Stimulated activated CD4-positive, alpha-beta T cell treated with anti-CD3 and anti-CD28 coated beads, Interleukin-4, amount 100 ng/mL, for 4 hours (primary cell): ENCODE measurements at regions not wholly inside any gene's neighbourhood (a gene's known extent, or its start where the extent isn't known, plus 50 kb on each side); places are given as distances from the start of the nearest gene placed in this dataset.

Source experiments
- DNase-seq, 2 experiments: peaks; one replicate each; pipeline ENCODE4 v3.0.0-alpha.2; 2020

DNA sequence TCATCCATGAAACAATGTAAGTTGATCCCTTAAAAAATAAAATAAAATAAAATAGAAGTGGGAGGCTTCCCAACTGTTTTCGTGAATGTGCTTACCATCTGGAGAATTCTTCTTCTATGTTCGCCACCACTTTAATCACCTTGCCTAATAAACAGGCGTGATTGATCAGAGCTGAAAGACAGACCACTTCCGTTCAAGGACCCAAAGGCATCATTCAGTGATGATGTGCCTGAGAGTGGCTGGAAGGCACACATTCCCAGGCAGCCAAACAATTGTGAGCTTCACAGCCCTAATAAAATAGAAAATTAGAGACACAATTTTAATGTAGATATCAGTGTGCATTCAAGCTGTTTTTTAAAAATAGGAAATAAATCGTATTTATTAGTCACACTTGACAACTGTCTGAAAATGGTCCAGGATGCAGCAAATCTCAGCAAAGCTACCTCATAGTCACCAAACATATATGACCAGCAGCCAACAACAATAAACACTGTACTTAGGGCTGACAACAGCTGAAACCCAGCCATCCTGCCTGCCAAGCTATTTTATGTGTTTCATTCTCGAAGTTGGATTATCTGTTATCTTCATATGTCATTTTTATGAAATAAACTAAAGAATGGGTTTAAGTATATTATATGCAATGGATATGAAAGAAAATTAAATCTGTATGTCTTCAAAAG lies 163.2 kb upstream of the FAM9B start:
- no peak for DNase-seq

DNA sequence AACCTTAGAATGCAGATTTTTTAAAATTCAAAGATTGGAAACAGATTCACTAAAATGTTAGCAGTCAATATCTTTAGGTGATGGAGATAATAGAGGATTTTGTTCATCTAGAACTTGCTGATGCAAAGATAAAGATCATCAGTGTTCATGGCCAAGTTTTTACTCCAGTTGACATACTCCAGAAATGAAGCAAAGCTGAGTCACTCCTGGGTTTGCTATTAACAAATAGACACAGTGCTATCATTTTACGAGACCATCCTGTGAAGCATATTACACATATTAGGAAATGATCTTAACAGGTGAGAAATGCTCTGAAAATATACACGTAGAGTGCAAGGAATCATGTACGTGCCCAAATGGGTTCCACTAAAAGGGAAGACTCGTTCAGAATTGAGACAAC lies 170.6 kb upstream of the FAM9B start:
- DNase-seq, result no peak

DNA sequence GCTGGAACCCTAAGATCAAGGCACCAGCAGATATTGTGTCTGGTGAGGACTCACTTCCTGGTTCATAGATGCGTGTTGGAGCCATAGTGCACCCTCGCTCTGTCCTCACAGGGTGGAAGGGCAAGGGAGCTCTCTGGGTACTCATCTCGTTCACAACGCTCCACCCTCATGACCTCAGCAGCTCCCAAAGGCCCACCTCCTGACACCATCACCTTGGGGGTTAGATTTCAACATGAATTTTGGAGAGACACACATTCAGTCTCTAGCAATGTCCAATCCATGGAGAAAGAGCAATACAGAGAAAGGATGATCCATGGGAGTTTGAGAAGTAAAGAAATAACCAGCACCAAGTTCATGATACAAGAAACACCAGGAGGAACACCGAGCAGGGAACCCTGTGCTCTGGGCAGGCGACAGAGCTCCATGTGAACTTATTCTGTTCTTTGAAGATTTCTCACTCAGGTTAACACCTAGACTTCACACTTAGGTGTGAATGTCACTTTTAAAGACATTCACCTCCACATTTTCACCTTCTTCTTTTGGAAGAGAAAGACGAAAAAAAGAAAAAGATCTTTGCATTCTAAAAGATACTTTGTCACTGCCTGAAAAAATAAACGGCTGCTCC lies 171.8 kb upstream of the FAM9B start:
- no peak for DNase-seq

DNA sequence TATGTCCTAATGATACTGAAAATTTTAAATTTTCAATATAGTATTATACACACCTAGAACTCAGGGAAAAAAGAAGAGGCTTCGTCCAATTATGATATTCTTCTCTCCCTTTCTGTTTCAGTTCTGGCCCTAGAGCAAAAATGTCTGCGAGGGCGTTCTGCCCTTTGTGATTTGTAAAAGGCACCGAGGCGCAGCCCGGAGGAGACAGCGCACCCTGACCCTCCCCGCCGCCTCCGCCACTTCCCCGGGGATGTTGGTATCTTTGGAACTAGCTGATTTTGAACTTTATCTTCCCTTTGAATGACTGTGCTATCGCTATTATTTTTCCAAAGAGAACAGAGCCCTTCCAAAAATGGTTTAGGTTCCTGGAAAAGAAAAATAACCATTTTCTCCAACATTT lies 173.2 kb upstream of the FAM9B start:
- no peak for DNase-seq

DNA sequence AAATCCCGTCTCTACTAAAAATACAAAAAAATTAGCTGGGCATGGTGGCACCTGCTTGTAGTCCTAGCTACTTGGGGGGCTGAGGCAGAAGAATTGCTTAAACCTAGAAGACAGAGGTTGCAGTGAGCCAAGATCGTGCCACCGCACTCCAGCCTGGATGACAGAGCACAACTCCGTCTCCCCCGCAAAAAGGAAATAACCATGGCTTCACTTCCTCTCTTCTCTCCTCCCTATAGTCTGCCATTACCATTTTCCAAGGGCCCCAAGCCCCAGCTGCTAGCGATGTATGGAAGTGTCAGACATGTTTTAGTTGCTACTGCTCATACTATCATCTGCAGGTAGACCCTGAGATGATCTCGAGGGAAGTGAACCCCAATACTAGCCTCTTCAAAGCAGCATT lies 177.3 kb upstream of the FAM9B start:
- DNase-seq, result no peak

DNA sequence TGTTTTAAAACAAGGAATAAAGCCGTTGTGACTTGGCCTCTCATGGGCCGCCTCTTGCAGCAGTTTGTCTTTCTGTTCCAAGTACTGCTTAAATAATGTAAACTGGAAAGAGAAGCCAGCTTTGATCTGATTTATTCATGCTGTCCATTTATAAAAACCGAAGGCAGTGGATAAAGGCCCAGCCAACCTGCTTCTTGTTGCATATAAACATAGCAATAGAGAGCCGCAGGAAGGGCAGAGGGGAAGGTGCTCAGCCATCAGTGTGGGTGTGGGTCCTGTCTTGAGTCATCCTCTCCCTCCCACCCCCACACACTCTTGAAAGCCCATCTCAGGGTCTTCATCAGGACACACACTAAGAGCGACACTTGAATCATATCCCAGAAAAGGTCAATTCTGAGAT lies 187.9 kb upstream of the FAM9B start:
- no peak for DNase-seq

DNA sequence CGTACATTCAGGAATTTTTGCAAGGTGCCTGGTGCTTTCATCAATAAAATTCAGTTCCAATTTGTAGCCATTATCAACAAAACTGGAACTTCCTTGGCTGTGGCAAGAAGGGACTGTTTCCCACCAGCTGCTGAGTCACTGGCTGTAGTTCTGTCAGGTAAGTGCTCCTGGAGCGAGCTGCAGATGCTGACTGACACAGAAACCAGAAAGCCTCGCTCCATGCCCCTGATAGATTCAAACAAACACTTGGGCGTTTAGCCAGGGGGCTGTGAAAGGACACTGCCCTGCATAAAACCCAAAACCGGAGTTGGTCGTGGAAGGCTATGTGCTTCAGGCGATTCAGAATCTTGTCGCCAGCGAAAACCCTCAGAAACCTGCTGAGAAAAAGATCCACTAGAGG lies 188.4 kb upstream of the FAM9B start:
- DNase-seq, result no peak

DNA sequence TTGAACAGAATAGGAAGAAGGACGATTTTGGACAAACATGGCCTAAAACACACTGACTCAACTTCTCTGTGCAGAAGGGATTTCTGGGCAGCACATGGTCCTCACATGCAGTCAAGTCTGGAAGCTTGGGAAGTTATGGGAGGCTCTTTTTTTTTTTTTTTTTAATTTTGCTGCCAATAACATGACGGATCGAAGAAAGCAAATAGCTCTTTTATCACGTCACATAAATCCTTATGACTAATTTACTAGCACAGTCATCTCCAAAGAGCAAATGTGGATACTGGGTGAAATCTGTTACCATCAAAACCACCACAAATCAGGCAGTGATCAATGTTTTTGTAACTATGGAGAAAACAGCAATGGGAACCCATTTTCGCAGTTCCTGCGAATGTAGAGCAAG lies 193.3 kb upstream of the FAM9B start:
- no peak for DNase-seq

DNA sequence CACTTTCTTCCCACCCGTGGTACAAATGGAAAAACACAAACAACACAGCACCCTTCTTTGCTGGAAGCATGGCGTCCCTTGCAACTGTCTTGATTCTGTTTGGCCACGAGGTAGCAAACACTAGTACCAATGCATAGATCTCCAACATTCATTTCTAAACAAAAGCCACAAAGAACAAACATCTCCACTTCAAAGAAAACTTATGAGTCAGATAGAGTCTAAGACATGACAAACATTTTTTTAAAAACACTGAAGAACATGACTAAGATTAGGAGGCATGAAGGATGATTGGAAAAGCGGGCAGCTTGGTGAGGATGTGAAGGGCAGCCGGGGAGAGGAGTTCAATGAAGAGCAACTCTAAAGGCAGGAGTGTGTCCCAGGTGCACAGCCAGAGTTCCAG lies 197.6 kb upstream of the FAM9B start:
- DNase-seq, result no peak

DNA sequence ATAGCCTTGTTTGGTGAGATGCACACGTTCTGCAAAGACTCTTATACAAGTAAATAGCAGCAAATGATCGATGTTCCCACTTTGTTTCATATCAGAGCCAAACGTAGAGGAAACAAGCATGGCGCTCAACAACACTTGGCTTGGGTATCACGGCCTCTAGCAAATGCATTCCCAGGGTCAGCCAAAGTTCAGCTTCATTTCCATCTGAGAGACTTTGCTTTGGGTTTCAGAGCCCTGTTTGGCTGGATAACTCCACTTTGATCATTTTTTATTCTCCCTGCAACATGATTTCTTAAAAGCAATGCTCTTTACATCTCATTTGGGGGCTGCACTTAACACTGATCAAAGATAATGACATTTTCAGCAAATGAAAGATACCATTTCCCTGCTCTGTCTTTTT lies 199.2 kb upstream of the FAM9B start:
- DNase-seq, result no peak

DNA sequence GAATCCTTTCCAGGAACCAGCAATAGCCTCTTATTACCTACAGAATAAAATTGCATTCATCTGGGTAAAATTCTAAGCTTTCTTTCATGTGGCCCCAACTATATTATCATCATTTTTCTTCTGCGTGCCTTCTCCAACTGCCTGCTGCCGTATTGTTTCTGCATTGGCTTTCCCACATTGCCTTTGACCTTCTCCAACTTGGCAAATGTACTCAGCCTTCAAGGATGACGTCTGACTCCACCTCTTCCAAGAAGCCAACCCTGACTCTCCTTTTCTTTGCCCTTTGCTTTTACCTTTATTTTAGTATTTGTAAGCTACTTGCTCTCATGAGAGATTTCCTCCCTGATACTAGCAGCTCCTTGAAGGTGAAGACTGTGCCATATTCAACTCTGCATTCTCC lies 200.4 kb upstream of the FAM9B start:
- DNase-seq, result no peak

DNA sequence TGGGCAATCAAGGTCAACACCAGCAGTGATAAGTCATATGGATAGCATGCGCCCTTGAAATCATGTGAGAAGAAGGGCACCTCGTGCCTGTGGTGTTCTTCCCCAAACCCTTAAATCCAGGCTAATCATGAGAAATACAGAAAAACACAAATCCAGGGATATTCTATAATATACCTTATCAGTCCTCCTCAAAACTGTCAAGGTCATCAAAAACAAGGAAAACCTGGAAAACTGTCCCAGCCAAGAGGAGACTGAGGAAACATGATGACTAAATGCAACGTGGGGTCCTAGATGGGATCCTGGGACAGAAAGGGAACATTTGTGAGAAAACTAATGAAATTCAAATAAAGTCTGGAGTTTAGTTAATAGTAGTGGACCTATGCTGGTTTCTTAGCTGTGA lies 201.8 kb upstream of the FAM9B start:
- DNase-seq, result no peak

DNA sequence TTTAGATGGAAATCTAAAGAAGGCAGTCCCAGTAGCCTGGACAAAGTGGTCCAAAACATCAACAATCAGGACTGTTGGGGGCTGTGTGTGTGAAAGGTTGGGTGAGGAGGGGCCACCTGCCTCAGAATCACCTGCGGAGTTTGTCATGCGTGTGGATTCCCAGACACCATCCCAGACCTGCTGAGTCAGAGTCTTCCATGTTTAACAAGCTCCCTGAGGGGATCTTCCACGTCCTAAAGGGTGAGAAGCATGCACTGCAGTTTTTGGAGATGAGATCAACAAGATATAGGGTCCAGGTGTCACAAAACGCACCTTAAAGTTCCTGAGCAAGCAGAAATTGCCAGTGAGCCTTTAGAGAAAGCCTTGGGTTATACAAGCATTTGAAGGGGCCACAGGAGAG lies 207.0 kb upstream of the FAM9B start:
- no peak for DNase-seq

DNA sequence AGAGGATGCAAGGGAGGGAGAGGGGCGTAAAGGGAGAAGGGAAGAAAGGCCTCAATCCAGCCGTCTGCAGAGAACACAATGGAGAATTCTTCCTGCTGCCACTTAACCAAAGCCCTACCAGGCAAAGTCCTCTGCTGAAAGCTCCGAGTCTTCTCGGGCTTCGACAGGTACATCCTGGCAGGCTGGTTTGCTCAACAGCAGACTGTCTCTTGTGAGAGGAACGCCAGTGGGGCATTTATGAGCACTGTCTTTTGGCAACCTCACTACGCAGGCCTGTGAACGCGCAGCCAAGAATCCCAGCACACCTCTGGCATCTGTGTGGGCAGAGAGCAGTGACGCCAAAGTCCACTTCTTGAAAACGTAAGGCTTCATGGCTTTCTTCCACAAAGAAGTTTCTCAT lies 207.5 kb upstream of the FAM9B start:
- no peak for DNase-seq

DNA sequence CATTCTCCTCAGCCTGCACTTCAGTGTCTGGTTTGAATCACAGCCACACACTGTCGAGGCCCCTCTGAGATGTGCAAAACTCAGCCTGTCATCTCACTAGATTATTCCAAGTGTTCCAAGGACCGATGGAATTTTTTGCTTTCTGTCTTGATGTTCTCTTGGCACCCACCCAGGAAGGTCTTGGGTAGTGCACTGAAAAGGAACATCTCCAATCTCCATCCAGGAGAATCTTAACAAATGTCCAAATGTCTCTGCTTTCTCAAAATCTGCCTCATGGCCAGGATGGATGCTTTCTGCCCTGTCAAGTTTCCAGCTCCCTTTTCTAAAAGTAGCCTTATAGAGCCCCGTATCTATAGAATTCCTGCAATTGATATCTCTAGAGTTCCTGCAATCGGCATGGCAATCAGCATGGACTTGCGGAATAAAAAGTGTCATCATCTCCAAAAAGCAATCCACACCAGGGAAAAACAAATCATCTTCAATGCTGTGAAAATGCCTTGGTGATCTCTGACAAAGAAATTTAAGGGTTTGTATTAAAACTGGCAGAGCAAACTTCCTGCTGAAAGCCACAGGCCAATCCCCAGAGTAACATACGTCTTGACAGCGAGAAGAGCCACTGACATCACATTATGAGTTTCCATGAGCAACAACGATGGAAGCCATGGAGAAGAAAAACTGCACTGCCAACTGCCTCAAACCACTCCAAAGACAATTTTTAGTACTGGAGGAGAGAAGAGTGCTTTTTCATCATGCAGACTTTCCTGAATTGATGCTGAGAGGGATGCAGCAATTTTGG lies 215.3 kb upstream of the FAM9B start:
- no peak for DNase-seq

DNA sequence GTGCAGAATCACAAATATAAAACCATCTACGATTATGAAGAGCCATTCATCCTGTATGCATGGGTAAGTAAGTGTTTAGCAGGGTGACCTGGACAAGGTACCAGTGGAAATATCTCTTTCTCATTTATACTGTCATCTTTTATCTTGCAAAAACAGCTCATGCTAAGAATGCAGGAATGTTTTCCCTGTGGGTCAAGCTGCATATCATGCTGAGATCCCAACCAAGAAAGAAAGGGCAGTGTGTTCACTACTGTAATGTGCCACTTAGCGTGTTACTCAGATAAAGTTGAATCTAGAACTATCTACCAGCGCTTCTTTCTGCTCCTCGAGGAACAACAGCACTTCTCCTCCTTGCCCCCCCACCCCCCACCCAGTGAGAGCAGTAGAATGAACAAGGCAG lies 212.7 kb upstream of the TBL1X start:
- DNase-seq, result no peak

DNA sequence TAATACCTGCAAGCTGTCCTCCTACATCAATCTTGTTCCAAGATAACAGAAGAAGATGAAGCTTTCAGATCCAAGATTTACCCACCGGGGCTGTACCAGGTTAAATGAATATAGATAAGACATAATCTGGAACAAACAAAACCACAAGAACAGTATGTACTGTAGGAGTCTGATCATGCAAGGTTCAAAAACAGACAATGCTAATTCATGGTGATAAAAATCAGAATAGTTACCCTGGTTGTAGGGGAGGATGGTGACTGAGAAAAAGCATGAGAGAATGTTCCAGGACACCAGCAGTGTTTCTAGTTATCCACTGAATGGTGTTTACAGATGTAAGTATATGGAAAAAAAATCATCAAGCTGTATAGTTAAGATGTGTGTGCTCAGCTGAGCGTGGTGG lies 211.6 kb upstream of the TBL1X start:
- no peak for DNase-seq

DNA sequence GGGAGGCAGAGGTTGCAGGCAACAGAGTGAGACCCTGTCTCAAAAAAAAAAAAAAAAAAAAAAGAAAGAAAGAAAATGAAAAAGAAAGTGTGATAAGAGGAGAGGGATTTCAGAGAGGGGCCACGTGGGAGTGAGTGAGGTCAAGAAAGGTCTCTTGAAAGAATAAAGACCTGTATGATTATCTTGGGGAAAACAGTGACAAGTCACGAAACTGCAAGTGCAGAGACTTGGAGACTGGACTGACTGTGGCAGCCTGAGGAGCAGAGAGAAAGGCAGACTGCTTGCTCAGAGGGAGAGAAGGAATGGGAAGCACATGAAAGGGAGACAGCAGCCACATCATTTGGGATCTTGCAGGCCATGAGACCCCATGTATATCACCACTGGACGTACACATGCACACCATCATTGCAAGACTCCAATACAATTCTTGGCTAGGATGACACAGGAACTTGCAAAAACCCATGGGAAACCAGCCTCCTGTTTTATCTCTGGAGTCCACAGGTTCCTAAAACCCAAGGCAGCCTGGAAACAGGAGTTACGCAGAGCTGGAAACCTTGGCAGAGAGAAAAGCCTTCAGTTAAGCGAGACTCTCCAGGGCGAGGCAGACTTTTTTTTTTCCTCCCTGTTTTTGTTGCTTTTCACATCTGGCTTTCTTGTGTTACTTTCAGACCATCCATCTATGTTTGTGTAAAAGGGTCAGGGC lies 207.0 kb upstream of the TBL1X start:
- no peak for DNase-seq

DNA sequence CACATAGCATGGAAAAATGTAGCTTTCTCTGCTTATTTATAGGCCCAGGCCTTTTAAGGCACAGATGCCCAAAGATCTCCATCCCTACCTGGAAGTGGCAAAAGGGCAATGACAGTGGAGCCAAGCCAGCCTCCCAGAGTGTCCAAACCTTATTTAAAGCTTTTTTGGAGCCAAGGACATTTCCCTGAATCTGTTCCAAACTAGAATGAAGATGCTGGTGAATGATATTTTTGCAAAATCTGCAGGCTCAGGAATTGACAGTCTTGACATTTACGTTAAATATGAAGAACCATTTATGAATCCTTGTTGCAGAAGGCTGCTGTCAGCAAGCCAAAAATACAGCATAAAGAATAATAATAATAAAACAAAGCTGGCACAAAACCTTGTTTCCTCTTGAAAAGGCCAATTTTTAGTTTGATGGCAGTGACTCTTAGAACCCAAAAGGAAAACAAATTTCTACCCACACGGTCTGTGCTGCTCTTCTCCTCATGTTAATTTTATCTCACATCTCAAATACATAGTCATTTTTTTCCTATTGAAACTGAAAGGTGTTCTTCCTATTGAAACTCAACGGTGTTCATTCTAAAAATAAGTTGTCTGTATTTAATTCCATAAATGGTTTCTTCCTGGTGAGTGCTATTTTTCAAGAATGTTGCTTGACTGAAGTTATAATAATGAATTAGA lies 206.3 kb upstream of the TBL1X start:
- DNase-seq, result no peak

DNA sequence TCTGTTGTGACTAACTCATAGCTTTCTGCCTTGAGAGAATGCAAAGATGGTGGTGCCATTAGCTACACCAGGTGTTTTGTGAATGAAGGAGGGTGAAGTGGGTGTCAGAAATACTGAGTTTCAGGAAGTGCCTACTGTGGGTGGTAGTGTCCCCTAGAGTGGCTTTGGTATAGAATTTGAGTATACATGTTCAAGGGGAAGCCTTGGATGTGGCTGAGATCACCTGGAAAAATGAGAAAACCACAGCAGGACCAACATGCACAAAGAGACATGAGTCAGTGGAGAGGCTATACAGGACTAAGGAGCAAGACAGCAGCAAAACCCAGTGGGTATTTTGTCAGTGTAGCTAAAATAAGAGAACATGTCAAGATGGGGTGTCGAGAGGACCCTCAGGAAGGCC lies 204.3 kb upstream of the TBL1X start:
- DNase-seq, result no peak

DNA sequence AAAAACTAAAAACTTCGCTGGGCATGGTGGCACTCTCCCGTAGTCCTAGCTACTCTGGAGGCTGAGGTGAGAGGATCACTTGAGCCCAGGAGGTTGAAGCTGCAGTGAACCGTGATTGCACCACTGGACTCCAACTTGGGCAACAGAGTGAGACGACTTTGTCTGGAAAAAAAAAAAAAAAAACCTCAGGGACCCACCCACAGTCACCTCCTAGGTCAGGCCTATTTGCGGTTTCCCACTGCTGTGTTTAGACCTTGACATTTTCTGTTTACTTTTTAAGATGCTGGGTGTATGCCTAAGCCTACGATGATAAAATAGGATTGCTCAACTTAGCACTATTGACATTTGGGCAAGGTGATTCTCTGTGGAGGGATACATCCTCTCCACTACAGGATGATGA lies 197.4 kb upstream of the TBL1X start:
- DNase-seq, result no peak

DNA sequence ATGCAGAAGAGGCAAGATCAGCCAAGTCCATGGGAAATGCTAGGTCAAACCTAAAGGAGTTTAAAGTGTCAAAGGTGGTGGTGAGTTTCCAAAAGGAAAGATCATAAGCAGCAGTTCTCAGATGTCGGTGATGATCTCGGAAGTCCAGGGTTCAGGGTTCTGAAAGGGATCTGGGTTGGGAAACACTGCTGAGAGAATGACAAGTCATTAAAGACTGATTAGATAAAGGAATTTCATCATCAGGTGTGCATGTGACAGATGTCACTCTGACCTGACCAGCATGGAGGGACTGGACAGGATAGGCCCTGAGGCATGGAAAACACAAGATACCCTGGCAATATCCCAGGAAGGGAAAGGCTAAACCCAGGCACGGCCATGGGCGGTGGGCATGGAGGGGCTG lies 195.7 kb upstream of the TBL1X start:
- DNase-seq, result no peak
